ENCODE measurements at regions not wholly inside any gene's neighbourhood (a gene's known extent, or its start where the extent isn't known, plus 50 kb on each side); places are given as distances from the start of the nearest gene placed in this dataset.

- Histone ChIP-seq H3K9me3 (no peaks in the 10 kb centered on the region), H3K36me3 (no peaks in the 10 kb centered on the region), H3K27me3 (no peaks in the 10 kb centered on the region), H3K27ac (no peak overlapping the region), H3K9ac (ENCODE audit: low read depth in 2 of 2, low read length in 2 of 2) (no peak overlapping the region), H3K4me1 (no peaks in the 10 kb centered on the region), H3K4me3 (no peak overlapping the region)
- DNase-seq = no peak
- no peak for TF ChIP-seq CTCF (IDR thresholded peaks at IDR 0.05)
- intact Hi-C loops (cut with DNase I) = no loop called here
Measured at GRCh38 chr4:137394018-137394417, 138.3 kb downstream of the PCDH18 start.

GRCh38 chr4:137393044-137393443 is 139.2 kb downstream of the PCDH18 start:
- no peak for TF ChIP-seq CTCF (IDR thresholded peaks at IDR 0.05)
- no peaks in the 10 kb centered on the region for H3K4me1 ChIP-seq
- intact Hi-C loops (cut with DNase I) = no loop called here
- H3K27me3 ChIP-seq = no peaks in the 10 kb centered on the region
- no peaks in the 10 kb centered on the region for H3K36me3 ChIP-seq
- H3K9ac ChIP-seq (ENCODE audit: low read depth in 2 of 2, low read length in 2 of 2) = no peak overlapping the region
- H3K9me3 ChIP-seq = no peaks in the 10 kb centered on the region
- no peak overlapping the region for H3K27ac ChIP-seq
- no peak for DNase-seq
- no peak overlapping the region for H3K4me3 ChIP-seq

GRCh38 chr4:137390707-137391106 is 141.6 kb downstream of the PCDH18 start:
- intact Hi-C loops (cut with DNase I) = no loop called here
- DNase-seq = no peak
- Histone ChIP-seq H3K4me1 (no peaks in the 10 kb centered on the region), H3K4me3 (no peak overlapping the region), H3K27me3 (no peaks in the 10 kb centered on the region), H3K36me3 (no peaks in the 10 kb centered on the region), H3K9me3 (no peaks in the 10 kb centered on the region), H3K27ac (no peak overlapping the region), H3K9ac (ENCODE audit: low read depth in 2 of 2, low read length in 2 of 2) (no peak overlapping the region)
- TF ChIP-seq CTCF (IDR thresholded peaks at IDR 0.05) = no peak

GRCh38 chr4:137389911-137390520 is 142.3 kb downstream of the PCDH18 start:
- Histone ChIP-seq H3K36me3 (no peaks in the 10 kb centered on the region), H3K4me1 (no peaks in the 10 kb centered on the region), H3K9ac (ENCODE audit: low read depth in 2 of 2, low read length in 2 of 2) (no peak overlapping the region), H3K9me3 (no peaks in the 10 kb centered on the region), H3K27ac (no peak overlapping the region), H3K4me3 (no peak overlapping the region), H3K27me3 (no peaks in the 10 kb centered on the region)
- DNase-seq = no peak
- no peak for TF ChIP-seq CTCF (IDR thresholded peaks at IDR 0.05)
- intact Hi-C loops (cut with DNase I) = no loop called here

- no peaks in the 10 kb centered on the region for H3K27me3 ChIP-seq
- H3K9me3 ChIP-seq = no peaks in the 10 kb centered on the region
- no peak for TF ChIP-seq CTCF (IDR thresholded peaks at IDR 0.05)
- no peak overlapping the region for H3K4me3 ChIP-seq
- H3K36me3 ChIP-seq = no peaks in the 10 kb centered on the region
- DNase-seq = no peak
- no peak overlapping the region for H3K27ac ChIP-seq
- no peaks in the 10 kb centered on the region for H3K4me1 ChIP-seq
- intact Hi-C loops (cut with DNase I) = no loop called here
- no peak overlapping the region for H3K9ac ChIP-seq (ENCODE audit: low read depth in 2 of 2, low read length in 2 of 2)
Measured at GRCh38 chr4:137387924-137388323, 144.4 kb downstream of the PCDH18 start.

Data from colonic mucosa (tissue), 4 donors.